ENCODE measurements at regions not wholly inside any gene's neighbourhood (a gene's known extent, or its start where the extent isn't known, plus 50 kb on each side); places are given as distances from the start of the nearest gene placed in this dataset.

DNA sequence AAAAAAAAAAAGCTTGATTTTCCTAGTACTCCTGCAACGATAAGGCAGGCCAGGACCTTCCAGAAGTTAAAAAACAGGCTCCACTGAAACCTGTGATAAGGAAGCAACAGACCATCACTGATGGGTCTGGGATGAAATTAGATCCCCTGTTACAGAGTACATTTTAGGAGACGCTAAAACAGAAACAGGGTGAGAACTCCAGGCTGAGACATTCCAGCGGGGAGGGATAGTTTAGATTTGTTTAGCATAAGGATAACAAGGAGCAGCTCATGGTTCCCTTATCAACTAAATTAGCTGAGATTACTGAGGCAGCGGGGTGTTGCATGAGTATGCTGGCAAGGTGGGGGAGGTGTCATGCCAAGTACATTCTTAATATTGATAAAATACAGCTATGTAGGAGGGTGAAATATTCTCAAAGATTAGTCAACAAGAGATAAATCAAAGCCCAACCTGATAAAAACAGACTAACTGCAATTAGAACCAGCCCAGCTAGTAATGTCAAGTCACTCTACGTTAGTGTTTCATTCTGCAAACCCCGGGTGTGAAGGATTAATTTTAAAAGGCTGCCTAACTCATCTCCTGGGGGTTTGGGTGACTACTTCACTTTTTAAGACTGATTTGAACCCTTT, 75.0 kb upstream of the BZW1 start:
- TF ChIP-seq, protein P1, sequence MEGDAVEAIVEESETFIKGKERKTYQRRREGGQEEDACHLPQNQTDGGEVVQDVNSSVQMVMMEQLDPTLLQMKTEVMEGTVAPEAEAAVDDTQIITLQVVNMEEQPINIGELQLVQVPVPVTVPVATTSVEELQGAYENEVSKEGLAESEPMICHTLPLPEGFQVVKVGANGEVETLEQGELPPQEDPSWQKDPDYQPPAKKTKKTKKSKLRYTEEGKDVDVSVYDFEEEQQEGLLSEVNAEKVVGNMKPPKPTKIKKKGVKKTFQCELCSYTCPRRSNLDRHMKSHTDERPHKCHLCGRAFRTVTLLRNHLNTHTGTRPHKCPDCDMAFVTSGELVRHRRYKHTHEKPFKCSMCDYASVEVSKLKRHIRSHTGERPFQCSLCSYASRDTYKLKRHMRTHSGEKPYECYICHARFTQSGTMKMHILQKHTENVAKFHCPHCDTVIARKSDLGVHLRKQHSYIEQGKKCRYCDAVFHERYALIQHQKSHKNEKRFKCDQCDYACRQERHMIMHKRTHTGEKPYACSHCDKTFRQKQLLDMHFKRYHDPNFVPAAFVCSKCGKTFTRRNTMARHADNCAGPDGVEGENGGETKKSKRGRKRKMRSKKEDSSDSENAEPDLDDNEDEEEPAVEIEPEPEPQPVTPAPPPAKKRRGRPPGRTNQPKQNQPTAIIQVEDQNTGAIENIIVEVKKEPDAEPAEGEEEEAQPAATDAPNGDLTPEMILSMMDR (IDR thresholded peaks at IDR 0.05) = no peak
- no peak for TF ChIP-seq POLR2AphosphoS5 (IDR thresholded peaks at IDR 0.05; ENCODE audit: low read depth, low read length)
- TF ChIP-seq, protein P2, sequence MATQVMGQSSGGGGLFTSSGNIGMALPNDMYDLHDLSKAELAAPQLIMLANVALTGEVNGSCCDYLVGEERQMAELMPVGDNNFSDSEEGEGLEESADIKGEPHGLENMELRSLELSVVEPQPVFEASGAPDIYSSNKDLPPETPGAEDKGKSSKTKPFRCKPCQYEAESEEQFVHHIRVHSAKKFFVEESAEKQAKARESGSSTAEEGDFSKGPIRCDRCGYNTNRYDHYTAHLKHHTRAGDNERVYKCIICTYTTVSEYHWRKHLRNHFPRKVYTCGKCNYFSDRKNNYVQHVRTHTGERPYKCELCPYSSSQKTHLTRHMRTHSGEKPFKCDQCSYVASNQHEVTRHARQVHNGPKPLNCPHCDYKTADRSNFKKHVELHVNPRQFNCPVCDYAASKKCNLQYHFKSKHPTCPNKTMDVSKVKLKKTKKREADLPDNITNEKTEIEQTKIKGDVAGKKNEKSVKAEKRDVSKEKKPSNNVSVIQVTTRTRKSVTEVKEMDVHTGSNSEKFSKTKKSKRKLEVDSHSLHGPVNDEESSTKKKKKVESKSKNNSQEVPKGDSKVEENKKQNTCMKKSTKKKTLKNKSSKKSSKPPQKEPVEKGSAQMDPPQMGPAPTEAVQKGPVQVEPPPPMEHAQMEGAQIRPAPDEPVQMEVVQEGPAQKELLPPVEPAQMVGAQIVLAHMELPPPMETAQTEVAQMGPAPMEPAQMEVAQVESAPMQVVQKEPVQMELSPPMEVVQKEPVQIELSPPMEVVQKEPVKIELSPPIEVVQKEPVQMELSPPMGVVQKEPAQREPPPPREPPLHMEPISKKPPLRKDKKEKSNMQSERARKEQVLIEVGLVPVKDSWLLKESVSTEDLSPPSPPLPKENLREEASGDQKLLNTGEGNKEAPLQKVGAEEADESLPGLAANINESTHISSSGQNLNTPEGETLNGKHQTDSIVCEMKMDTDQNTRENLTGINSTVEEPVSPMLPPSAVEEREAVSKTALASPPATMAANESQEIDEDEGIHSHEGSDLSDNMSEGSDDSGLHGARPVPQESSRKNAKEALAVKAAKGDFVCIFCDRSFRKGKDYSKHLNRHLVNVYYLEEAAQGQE (IDR thresholded peaks at IDR 0.05; ENCODE audit: insufficient read depth in 1 of 2, low read depth in 2 of 2, low read length in 1 of 2) = no peak
- no peak for TF ChIP-seq TCF7L2 (IDR thresholded peaks at IDR 0.05; ENCODE audit: low read depth, low read length)

Data from Panc1 (cell line).